ENCODE measurements at regions not wholly inside any gene's neighbourhood (a gene's known extent, or its start where the extent isn't known, plus 50 kb on each side); places are given as distances from the start of the nearest gene placed in this dataset.
"Not testable (repeated sequence)": the region's sequence is repeated elsewhere in the genome, so short reads cannot be mapped to it uniquely, and the experiment has no call there.

DNA sequence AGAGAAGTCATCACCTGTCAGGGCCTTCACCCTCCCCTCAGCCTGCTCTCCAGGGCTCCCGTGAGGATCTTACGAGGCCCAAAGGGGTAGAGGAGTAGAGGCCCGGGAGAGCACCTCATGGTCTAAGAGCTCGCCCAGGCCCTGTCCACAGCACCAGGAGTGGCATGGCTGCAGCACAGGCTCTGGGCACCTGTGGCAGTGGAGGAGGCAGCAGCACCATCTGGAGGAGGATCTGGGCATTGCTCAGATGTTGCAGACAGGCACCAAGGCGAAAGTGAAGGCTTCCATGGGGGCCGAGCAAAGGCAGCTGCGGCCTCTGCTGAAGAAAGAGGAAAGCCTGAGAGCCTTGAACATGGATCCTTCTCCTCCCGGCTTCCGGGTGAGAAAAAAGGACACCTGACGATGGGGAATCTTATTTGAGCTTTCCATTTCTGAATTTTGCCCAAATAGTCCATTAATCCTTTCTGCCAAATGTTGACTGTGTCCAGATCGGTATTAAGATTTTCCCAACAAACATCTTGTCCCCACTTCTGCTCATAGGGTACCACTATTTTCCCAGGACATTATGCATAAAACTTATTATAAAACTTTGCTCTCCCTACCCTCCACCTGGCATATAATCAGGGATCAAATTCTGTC, 604.7 kb downstream of the PTPRC start:
- peak; percentile 83 to 85 for DNase-seq

DNA sequence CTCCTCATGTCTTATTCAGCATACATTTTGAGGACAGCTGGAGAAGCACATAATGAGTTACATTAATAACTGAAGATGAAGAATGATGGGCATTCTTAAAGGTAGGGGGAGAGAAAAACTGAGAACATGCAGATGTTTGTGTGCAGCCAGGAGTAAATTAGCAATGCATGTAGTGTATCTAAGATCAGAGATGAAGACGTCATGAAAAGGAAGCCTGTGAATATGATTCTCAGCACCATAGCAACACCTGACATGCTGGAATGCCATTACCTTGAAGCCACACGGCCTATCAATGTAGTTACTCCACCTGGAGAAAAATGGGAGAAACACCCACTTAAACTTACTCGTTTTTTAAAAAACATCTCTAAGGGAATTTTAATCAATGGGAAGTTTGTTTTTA, 607.1 kb downstream of the PTPRC start:
- no peak for DNase-seq

GRCh38 chr1:199246716-199247115, 607.9 kb downstream of the PTPRC start:
- no peak for DNase-seq

- DNase-seq = no peak
Measured at GRCh38 chr1:199247891-199248290, 609.1 kb downstream of the PTPRC start.

DNA sequence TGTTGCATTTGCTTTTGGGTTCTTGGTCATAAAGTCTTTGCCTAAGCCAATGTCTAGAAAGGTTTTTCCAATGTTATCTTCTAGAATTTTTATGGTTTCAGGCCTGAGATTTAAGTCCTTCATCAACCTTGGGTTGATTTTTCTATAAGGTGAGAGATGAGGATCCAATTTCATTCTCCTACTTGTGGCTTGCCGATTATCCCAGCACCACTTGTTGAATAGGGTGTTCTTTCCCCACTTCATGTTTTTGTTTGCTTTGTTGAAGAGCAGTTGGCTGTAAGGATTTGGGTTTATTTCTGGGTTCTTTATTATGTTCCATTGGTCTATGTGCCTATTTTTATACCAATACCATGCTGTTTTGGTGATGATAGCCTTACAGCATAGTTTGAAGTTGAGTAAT, 615.2 kb downstream of the PTPRC start:
- DNase-seq = not testable (repeated sequence)

GRCh38 chr1:199261328-199261727, 622.5 kb downstream of the PTPRC start:
- DNase-seq = no peak

DNA sequence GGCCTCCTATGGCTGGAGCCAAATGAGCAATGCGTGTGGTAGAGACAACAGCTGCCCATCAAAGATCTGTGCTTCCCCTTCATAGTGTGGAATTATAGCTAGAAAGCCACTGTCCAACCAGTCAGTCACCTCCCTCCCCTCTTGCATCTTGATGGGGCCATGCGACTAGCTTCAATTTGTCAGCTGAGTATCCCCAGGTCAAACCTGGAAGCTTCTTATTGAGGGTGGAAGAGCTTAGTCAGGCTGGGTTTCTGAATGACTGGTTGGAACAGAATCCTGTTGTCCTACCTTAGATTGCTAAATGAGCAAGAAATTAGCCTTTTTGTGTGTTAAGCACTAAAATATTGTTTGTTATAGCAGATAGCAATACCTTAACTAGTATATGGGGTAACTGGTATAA, 625.4 kb downstream of the PTPRC start:
- no peak for DNase-seq

DNA sequence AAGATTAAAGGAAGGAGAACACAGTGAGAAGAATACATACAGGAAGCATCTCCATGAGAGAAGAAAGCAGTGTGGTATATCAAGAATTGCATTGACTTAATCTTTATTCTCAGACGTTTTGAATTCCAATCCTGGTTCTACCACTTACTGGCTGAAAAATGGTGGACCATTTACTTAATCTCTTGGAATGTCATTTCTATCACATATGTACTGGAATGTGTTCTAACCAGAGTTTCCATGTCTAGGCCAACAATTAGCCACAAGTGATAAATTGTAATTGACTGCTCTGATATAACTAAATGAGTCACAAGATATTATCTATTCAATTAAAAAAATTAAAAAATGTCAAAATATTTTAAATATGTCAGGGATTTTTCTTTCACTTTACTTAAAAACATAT, 626.1 kb downstream of the PTPRC start:
- no peak for DNase-seq

GRCh38 chr1:199265319-199265718, 626.5 kb downstream of the PTPRC start:
- DNase-seq = no peak

GRCh38 chr1:199269241-199269640, 630.4 kb downstream of the PTPRC start:
- no peak for DNase-seq

DNA sequence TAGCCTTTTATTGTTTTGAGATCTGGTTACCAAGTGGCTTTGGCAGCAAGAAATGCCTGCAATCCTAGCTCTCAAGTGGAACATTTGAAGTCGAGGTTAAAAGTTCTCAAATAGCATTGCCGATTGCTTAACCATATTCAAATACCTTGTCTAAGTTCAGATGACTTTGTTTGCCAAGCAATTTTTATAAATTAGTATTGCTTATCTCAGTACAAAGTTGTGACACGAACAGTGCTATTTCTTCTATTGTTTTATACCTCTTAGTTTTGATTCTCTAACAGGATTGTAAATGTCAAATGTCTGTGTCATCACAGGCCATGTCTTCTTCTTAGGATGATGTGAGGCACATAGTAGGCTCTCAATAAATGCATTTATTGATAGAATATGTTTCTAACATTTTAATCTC, 633.3 kb downstream of the PTPRC start:
- DNase-seq = no peak

DNA sequence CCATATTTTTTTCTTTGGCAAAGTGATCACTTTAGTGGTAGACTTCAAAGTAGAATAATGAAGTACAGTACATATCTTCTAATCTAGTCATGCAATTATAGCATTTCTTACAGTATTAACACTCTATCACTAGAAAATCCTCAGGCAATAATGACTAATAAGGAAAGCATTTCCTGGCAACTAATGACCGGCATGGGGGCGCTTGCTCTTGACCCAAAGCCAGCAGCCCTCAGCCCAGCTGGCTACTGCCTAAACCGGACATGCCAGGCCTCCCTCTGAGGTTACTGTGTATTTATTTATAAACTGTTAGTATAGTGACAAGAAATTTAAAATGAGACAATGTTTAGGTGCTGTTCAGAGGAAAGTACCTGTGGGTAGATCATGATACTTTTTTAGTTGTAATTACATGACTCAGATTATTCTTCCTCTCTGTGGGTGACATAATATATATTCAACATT, 633.8 kb downstream of the PTPRC start:
- DNase-seq = peak; percentile 22 to 23

DNA sequence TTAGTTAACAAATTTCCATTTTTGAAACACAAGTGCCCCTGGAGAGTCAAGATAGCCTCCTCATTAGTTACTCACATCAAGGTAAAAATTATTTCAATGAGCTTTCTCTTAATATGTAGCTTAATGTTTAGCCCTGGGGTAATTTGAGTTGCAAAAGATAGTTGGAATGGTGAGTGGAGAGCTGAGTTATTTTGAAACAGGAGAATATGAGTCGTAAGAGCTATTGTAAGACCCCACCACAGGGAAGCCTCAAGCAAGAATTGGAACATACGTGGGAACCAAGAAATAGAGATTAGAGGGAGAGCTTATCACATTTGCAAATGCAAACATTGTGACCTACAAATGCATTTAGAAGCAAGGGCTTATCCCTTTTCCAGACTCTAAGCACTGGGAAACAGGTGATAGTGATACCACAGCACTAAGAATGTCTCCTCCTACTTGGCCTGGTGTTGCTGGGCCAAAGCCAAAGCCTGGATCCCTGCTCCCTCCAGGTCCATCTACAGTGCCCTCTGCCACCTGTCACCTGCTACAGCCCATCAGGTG, 635.1 kb downstream of the PTPRC start:
- DNase-seq = no peak

GRCh38 chr1:199279067-199279466, 640.2 kb downstream of the PTPRC start:
- DNase-seq = no peak

- DNase-seq = peak; percentile 21 to 24
Measured at GRCh38 chr1:199279872-199280645, 641.2 kb downstream of the PTPRC start.

GRCh38 chr1:199282751-199283305, 644.0 kb downstream of the PTPRC start:
- DNase-seq = no peak

DNA sequence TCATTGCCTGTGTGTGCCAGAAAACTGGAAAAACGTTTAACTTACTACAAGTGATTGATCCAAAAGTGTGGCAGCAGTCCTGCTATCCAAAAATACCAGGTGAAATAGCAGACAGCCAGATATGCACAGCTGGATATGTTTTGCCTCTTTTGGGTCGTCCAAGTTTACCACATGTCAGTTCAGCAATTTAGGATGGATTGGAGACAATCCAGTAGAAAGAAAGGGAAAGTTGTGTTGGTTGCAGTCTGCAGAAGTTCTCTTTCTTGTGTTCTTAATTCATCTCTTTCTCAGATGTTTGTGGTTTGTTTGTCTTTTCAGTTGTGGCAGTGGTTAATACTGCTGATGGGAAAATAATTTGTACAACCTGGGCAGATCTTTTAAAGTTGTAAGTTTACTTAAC, 645.0 kb downstream of the PTPRC start:
- DNase-seq = no peak

GRCh38 chr1:199287206-199287605, 648.4 kb downstream of the PTPRC start:
- no peak for DNase-seq

GRCh38 chr1:199287647-199288046, 648.8 kb downstream of the PTPRC start:
- no peak for DNase-seq

GRCh38 chr1:199290186-199290585, 651.3 kb downstream of the PTPRC start:
- DNase-seq = no peak

DNA sequence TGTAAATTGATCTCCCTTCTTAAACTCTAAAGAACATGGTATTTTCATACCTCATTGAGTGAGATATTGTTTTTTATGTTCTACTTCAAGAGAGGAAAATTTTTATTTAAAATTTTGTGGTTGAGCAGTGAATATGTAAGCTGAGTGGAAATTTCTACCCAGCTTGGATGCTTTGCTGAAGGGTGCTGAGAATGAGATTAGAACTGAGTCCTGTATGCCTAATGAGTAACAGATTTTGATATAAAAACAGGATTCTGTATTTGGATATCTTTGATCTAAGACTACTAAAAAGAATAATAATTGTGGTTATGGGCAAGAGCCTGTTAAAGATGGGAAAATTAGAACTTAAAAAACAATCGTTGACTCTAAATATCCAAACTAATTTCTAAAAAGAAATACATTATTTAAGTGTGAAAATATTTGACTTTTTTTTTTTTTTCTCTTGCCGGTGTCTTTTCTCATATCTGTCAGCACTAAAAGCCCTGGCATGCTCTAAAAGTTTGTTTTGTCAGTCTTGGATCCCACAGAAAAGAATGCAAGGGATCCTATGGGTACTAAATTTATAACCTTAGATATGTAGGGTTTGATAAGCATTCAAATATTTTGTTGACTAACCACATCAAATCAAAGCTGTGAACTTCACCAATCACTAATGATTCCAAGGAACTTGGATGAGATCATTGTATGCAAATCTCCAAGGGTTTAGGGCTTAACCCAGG, 652.3 kb downstream of the PTPRC start:
- DNase-seq = no peak

DNA sequence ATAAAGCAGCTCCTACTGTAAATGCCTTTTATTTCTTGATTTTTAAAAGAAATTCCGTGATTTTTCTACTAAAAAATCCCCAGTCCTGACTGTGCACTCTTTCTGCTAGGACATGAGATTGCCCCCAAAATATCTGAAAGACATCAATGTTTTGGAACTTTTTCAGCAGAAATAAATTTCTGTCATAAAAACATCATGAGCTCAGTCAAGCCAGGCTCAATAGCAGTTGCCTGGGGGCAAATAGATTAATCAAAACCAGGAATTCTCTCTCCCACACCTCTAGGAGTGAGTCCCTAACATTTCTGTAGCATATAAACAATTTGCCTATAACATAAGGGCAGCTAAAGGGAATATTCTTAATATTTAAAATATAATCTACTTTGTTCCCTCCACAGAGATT, 654.1 kb downstream of the PTPRC start:
- DNase-seq = no peak

GRCh38 chr1:199295107-199295506, 656.3 kb downstream of the PTPRC start:
- no peak for DNase-seq
